GM12878 (cell line): ENCODE measurements at regions not wholly inside any gene's neighbourhood (a gene's known extent, or its start where the extent isn't known, plus 50 kb on each side); places are given as distances from the start of the nearest gene placed in this dataset.

Experiments
- EGR1 ChIP-seq, 2 experiments: IDR thresholded peaks; 1 replicate in 1 of 2; 2 replicates in 1 of 2; pipeline ENCODE4 v1.6.1; 2011 to 2012; ENCODE audit warnings: low read depth in 2 of 2, low read length in 2 of 2, borderline replicate concordance in 1 of 2, mild to moderate bottlenecking in 1 of 2, moderate library complexity in 1 of 2
- EZH2 ChIP-seq: IDR thresholded peaks from 2 replicates; pipeline ENCODE4 v1.6.1; 2012; ENCODE audit warnings: low read depth, mild to moderate bottlenecking, control low read depth, inconsistent platforms, low read length, borderline replicate concordance; ENCODE audit not compliant: control insufficient read depth
- HDAC2 ChIP-seq: fragments of 200-600 bp; sonication (generic); IDR thresholded peaks from 2 replicates; pipeline ENCODE4 v1.6.1; 2017
- POLR2AphosphoS5 ChIP-seq: IDR thresholded peaks from 2 replicates; pipeline ENCODE4 v1.6.1; 2011; ENCODE audit warnings: mild to moderate bottlenecking, low read length, inconsistent platforms
- TF ChIP-seq, protein P1 (sequence below): IDR thresholded peaks from 2 replicates; pipeline ENCODE4 v1.6.1; 2011; ENCODE audit warnings: borderline replicate concordance, low read depth, mild to moderate bottlenecking, moderate library complexity, low read length; ENCODE audit not compliant: insufficient read depth, poor library complexity, severe bottlenecking
- TF ChIP-seq, protein P2 (sequence below), 3 experiments: IDR thresholded peaks in 2 of 3; conservative IDR thresholded peaks in 1 of 3; 2 replicates each; pipeline ENCODE4 v1.5.1; 2011; ENCODE audit warnings: low read depth in 3 of 3, low read length in 3 of 3, mild to moderate bottlenecking in 3 of 3, control low read depth in 2 of 3, moderate library complexity in 2 of 3, inconsistent platforms in 1 of 3, mixed read lengths in 1 of 3; ENCODE audit not compliant: control insufficient read depth in 2 of 3, insufficient read depth in 1 of 3; ENCODE audit errors: extremely low read depth in 1 of 3

DNA sequence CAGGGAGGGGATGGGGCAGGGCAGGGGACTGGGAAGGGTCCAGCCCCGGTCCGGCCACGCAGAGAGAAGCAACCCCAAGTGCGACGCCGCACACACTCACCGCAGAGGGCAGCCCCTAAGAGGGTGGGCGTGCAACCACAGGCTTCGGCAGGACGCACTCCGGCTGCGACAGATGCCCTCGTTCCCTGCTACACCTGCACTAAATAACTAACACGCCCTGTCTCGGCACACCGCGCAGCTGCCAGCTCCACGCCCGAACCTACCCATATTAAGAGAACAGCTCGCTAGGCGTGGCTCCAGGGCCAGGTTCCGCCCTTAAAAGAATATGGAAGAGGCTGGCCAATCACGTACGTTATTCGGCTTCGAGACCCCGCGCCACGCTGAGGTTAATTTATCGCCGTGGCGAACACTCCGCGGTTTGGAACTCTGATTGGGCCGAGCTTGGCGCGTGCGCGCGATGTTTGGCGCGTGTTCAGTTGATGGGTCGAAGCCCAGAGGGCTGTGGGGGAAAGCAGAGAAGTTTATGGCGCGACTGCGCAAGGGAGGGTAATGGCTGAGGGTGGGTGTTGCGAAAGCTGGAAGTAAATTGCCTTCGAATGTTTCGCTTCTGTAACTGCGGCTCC, 91.1 kb downstream of the OR13A1 start:
- TF ChIP-seq, protein P1, sequence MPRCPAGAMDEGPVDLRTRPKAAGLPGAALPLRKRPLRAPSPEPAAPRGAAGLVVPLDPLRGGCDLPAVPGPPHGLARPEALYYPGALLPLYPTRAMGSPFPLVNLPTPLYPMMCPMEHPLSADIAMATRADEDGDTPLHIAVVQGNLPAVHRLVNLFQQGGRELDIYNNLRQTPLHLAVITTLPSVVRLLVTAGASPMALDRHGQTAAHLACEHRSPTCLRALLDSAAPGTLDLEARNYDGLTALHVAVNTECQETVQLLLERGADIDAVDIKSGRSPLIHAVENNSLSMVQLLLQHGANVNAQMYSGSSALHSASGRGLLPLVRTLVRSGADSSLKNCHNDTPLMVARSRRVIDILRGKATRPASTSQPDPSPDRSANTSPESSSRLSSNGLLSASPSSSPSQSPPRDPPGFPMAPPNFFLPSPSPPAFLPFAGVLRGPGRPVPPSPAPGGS = no peak
- TF ChIP-seq, protein P2, sequence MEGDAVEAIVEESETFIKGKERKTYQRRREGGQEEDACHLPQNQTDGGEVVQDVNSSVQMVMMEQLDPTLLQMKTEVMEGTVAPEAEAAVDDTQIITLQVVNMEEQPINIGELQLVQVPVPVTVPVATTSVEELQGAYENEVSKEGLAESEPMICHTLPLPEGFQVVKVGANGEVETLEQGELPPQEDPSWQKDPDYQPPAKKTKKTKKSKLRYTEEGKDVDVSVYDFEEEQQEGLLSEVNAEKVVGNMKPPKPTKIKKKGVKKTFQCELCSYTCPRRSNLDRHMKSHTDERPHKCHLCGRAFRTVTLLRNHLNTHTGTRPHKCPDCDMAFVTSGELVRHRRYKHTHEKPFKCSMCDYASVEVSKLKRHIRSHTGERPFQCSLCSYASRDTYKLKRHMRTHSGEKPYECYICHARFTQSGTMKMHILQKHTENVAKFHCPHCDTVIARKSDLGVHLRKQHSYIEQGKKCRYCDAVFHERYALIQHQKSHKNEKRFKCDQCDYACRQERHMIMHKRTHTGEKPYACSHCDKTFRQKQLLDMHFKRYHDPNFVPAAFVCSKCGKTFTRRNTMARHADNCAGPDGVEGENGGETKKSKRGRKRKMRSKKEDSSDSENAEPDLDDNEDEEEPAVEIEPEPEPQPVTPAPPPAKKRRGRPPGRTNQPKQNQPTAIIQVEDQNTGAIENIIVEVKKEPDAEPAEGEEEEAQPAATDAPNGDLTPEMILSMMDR (IDR thresholded peaks at IDR 0.05 in 2 of 3, conservative IDR thresholded peaks at IDR 0.05 in 1 of 3; ENCODE audit: control insufficient read depth in 2 of 3, extremely low read depth in 1 of 3, insufficient read depth in 1 of 3, low read depth in 3 of 3, low read length in 3 of 3) = no peak
- TF ChIP-seq EGR1 (IDR thresholded peaks at IDR 0.05; ENCODE audit: borderline replicate concordance in 1 of 2, low read depth in 2 of 2, low read length in 2 of 2) = no peak
- TF ChIP-seq POLR2AphosphoS5 = no peak
- no peak for TF ChIP-seq EZH2
- no peak for TF ChIP-seq HDAC2
